Vagina (tissue), 2 donors: ENCODE measurements at regions not wholly inside any gene's neighbourhood (a gene's known extent, or its start where the extent isn't known, plus 50 kb on each side); places are given as distances from the start of the nearest gene placed in this dataset.

Experiments used
- DNase-seq, 2 donors: peaks; one replicate each; pipeline ENCODE4 v3.0.0-alpha.2; 2017; ENCODE audit errors: extremely low spot score in 2 of 2
- H3K27ac ChIP-seq: fragments of 200-600 bp; sonication (generic); one replicate; pipeline ENCODE4 v1.5.1; 2019
- H3K27me3 ChIP-seq: fragments of 200-600 bp; sonication (generic); one replicate; pipeline ENCODE4 v1.5.1; 2019
- H3K36me3 ChIP-seq, 2 donors: fragments of 200-600 bp; sonication (generic); one replicate each; pipeline ENCODE4 v1.5.1; 2017 to 2019
- H3K4me1 ChIP-seq: fragments of 200-600 bp; sonication (generic); one replicate; pipeline ENCODE4 v1.5.1; 2019
- H3K4me3 ChIP-seq, 2 donors: fragments of 200-600 bp; sonication (generic); 1 replicate in 1 of 2; 2 replicates in 1 of 2; pipeline ENCODE4 v1.5.1; 2016 to 2019
- H3K9me3 ChIP-seq: fragments of 200-600 bp; sonication (generic); one replicate; pipeline ENCODE4 v1.5.1; 2019
- POLR2A ChIP-seq, 2 donors: fragments of 450-650 bp; IDR thresholded peaks; one replicate each; pipeline ENCODE4 v1.6.1; 2017; ENCODE audit warnings: antibody characterized with exemption in 2 of 2, mild to moderate bottlenecking in 2 of 2, moderate library complexity in 2 of 2
- POLR2AphosphoS5 ChIP-seq, 2 donors: sonication (generic); formaldehyde crosslinking; IDR thresholded peaks; one replicate each; pipeline ENCODE4 v1.9.0; 2017; ENCODE audit warnings: antibody characterized with exemption in 2 of 2, mild to moderate bottlenecking in 2 of 2, low read depth in 1 of 2; ENCODE audit not compliant: insufficient read depth in 1 of 2
- intact Hi-C: fragments of 100-400 bp; cut with DNase I; formaldehyde crosslinking; loops from one replicate; pipeline ENCODE4 v1.15.1; 2023
- TF ChIP-seq, protein P1 (sequence below), 3 experiments: fragments of 450-650 bp in 2 of 3; fragments of 200-600 bp in 1 of 3; sonication (generic) in 1 of 3; IDR thresholded peaks; one replicate each; pipeline ENCODE4 v1.5.1; 2017 to 2019; ENCODE audit warnings: antibody characterized with exemption in 3 of 3, mild to moderate bottlenecking in 2 of 3, moderate library complexity in 2 of 3

DNA sequence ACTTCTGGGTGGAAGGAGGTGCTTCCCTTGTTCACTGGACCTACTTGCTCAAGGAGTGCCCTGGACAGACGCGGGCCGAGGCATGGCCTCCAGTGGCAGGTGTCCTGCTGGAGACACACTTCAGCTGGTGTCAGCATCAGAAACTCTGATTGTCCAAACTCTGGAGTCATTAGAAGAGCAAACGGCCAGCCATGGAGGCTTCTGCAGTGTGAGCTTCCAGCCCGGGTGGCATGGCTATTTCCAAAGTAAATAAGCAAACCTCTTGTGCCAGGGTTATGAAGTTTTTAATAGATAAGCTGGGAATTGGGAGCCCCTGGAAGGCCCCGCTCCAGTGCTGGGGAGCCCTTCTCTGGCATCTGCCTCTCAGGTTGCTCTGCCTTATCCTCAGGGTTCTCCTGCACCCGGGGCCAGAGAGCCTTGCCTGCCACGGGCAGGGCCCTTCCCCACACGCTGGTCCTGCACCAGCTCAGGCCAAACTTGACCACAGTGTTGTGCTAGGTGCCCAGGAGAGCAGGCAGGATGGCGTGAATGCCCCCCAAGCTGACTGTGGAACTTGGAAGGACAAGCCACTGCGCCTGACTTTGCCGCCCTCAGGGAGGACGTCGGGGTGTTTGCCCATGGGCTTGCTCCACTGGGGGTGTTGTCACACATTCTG is 285.6 kb downstream of the GADD45G start:
- H3K27ac ChIP-seq = no peak overlapping the region
- H3K9me3 ChIP-seq = no peaks in the 10 kb centered on the region
- no peak overlapping the region for H3K4me3 ChIP-seq
- TF ChIP-seq POLR2AphosphoS5 (IDR thresholded peaks at IDR 0.05; ENCODE audit: insufficient read depth in 1 of 2, low read depth in 1 of 2) (no peak), POLR2A (IDR thresholded peaks at IDR 0.05) (no peak)
- TF ChIP-seq, protein P1, sequence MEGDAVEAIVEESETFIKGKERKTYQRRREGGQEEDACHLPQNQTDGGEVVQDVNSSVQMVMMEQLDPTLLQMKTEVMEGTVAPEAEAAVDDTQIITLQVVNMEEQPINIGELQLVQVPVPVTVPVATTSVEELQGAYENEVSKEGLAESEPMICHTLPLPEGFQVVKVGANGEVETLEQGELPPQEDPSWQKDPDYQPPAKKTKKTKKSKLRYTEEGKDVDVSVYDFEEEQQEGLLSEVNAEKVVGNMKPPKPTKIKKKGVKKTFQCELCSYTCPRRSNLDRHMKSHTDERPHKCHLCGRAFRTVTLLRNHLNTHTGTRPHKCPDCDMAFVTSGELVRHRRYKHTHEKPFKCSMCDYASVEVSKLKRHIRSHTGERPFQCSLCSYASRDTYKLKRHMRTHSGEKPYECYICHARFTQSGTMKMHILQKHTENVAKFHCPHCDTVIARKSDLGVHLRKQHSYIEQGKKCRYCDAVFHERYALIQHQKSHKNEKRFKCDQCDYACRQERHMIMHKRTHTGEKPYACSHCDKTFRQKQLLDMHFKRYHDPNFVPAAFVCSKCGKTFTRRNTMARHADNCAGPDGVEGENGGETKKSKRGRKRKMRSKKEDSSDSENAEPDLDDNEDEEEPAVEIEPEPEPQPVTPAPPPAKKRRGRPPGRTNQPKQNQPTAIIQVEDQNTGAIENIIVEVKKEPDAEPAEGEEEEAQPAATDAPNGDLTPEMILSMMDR (IDR thresholded peaks at IDR 0.05) = no peak
- peaks cover 21% of the 10 kb centered on the region for H3K4me1 ChIP-seq
- no peak for DNase-seq
- intact Hi-C loops = no loop called here
- H3K36me3 ChIP-seq = no peaks in the 10 kb centered on the region
- H3K27me3 ChIP-seq = no peaks in the 10 kb centered on the region

DNA sequence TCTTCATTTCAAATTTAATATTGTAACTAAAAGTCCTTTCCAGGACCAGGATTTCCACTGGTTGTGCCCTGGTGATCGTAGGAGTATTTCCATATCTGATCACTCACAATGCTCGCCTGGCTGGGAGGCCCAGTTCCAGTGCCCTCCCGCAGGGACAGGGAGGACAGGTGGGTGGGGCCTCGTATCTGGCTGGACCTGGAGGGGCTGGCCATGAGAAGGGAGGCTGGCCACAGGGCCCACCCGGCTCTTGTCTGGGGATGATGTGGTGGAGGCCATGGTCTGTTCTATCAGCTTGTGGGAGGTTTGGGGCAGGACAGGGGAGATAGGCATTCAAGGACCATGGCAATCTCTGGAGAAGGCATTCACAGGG is 286.4 kb downstream of the GADD45G start:
- no peaks in the 10 kb centered on the region for H3K9me3 ChIP-seq
- H3K27ac ChIP-seq = peak overlapping the region; percentile 5
- peaks cover 21% of the 10 kb centered on the region for H3K4me1 ChIP-seq
- no peak for DNase-seq
- H3K4me3 ChIP-seq = no peak overlapping the region
- TF ChIP-seq POLR2A (IDR thresholded peaks at IDR 0.05) = no peak
- TF ChIP-seq, protein P1 (IDR thresholded peaks at IDR 0.05) = no peak
- TF ChIP-seq POLR2AphosphoS5 (IDR thresholded peaks at IDR 0.05; ENCODE audit: insufficient read depth in 1 of 2, low read depth in 1 of 2) = no peak
- intact Hi-C loops = no loop called here
- no peaks in the 10 kb centered on the region for H3K36me3 ChIP-seq
- no peaks in the 10 kb centered on the region for H3K27me3 ChIP-seq

DNA sequence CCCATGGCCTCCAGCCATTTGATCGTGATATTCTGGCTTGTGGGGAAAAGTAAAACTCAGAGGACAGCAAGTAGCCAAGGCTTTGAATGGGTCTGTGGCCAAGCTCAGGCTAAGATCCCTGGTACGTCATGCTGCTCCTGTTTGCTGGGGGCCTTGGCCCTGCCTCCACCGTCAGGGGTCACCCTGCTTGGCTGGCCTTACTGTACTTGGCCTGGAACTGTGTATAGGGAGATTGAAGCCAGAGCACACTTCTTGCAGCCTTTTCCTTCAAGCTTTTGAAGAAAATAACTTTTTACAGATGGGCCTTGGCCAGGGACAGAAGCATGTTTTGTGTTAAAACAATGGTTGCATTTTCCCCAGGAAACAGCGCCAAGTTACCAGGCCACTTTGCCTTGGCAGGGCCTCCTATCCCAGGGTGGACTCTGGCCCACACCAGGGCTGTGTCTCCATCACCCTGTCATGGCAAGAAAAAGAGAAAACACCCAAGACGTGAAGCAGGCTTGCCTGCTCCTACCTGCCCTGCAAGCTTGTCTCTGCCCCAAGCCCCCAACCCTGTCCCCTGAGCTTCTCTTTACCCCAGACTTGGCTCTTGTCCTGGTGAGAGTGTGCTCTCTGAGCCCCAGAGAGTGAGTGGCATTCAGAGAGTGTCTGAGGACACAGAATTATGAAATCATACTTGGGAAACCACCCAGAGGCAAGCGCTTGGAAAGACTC is 286.9 kb downstream of the GADD45G start:
- peaks cover 21% of the 10 kb centered on the region for H3K4me1 ChIP-seq
- intact Hi-C loops = no loop called here
- peak; percentile 81 to 82 for DNase-seq
- peak overlapping the region; percentile 5 for H3K27ac ChIP-seq
- no peaks in the 10 kb centered on the region for H3K27me3 ChIP-seq
- H3K4me3 ChIP-seq = no peak overlapping the region
- TF ChIP-seq, protein P1 (IDR thresholded peaks at IDR 0.05) = no peak
- TF ChIP-seq POLR2AphosphoS5 (IDR thresholded peaks at IDR 0.05; ENCODE audit: insufficient read depth in 1 of 2, low read depth in 1 of 2) (peak in 1 of 2 donors; percentile 14), POLR2A (IDR thresholded peaks at IDR 0.05) (no peak)
- H3K36me3 ChIP-seq = no peaks in the 10 kb centered on the region
- no peaks in the 10 kb centered on the region for H3K9me3 ChIP-seq

DNA sequence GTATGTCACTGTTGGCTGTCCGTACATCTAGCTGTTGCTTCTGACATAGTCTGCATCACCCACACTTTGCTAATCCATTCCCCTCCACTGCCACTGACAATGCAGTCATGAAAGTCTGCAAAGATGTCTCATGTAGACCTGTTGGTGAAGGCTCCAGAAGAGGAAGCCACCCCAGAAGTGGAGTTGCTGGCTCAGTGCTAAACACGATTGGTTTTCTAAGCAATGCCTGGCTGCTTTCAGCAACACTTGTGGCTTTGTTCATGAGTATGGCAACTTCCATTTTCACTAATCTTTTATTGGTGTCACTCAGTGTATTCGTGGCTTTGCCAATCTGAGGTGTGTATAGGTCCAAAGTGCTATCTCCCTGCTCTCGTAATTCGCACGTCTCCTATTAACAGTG is 288.1 kb downstream of the GADD45G start:
- Histone ChIP-seq H3K27ac (no peak overlapping the region), H3K36me3 (no peaks in the 10 kb centered on the region), H3K9me3 (no peaks in the 10 kb centered on the region), H3K4me1 (peaks cover 21% of the 10 kb centered on the region), H3K27me3 (no peaks in the 10 kb centered on the region), H3K4me3 (no peak overlapping the region)
- DNase-seq = no peak
- intact Hi-C loops = no loop called here
- TF ChIP-seq, protein P1 (IDR thresholded peaks at IDR 0.05) = no peak
- TF ChIP-seq POLR2A (IDR thresholded peaks at IDR 0.05) = no peak
- TF ChIP-seq POLR2AphosphoS5 (IDR thresholded peaks at IDR 0.05; ENCODE audit: insufficient read depth in 1 of 2, low read depth in 1 of 2) = no peak

DNA sequence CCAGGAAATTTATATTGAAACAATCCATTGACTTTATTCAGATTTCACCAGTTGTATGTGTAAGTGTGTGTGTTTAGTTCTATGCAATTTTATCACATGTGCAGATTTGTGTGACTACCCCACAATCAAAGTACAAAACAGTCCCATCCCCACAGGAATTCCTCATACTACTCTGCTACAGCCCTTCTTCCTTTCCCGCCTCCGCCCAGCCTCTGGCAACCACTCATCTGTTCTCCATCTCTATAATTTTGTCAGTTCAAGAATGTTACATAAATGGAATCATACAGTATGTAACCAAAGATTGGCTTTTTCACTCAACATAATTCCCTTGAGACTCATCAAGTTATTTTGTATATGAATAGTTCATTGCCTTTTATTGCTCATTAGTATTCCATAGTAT is 289.1 kb downstream of the GADD45G start:
- no peak overlapping the region for H3K27ac ChIP-seq
- no peak for DNase-seq
- intact Hi-C loops = no loop called here

More for the DNA sequence above, 289.1 kb downstream of the GADD45G start:
- peaks cover 21% of the 10 kb centered on the region for H3K4me1 ChIP-seq
- no peak for TF ChIP-seq POLR2A (IDR thresholded peaks at IDR 0.05)
- TF ChIP-seq, protein P1 (IDR thresholded peaks at IDR 0.05) = no peak
- no peak for TF ChIP-seq POLR2AphosphoS5 (IDR thresholded peaks at IDR 0.05; ENCODE audit: insufficient read depth in 1 of 2, low read depth in 1 of 2)
- H3K9me3 ChIP-seq = no peaks in the 10 kb centered on the region
- H3K27me3 ChIP-seq = no peaks in the 10 kb centered on the region
- H3K4me3 ChIP-seq = no peak overlapping the region
- H3K36me3 ChIP-seq = no peaks in the 10 kb centered on the region
